ENCODE measurements at regions not wholly inside any gene's neighbourhood (a gene's known extent, or its start where the extent isn't known, plus 50 kb on each side); places are given as distances from the start of the nearest gene placed in this dataset.

- no peak for DNase-seq
Measured at GRCh38 chr1:87512431-87512830, 183.8 kb downstream of the LMO4 start.

- no peak for DNase-seq
Measured at GRCh38 chr1:87513255-87513654, 184.6 kb downstream of the LMO4 start.

GRCh38 chr1:87513966-87514660 lies 185.4 kb downstream of the LMO4 start:
- no peak for DNase-seq

GRCh38 chr1:87515781-87516180 lies 187.1 kb downstream of the LMO4 start:
- DNase-seq, result no peak

- no peak for DNase-seq
Measured at GRCh38 chr1:87518794-87519193, 190.1 kb downstream of the LMO4 start.

GRCh38 chr1:87521452-87521851 lies 192.8 kb downstream of the LMO4 start:
- DNase-seq, result no peak

GRCh38 chr1:87523466-87523865 lies 194.8 kb downstream of the LMO4 start:
- no peak for DNase-seq

GRCh38 chr1:87524021-87524754 lies 195.5 kb downstream of the LMO4 start:
- DNase-seq, result no peak

- DNase-seq, result no peak
Measured at GRCh38 chr1:87528754-87529517, 200.3 kb downstream of the LMO4 start.

GRCh38 chr1:87530042-87530807 lies 201.5 kb downstream of the LMO4 start:
- DNase-seq, result no peak

- no peak for DNase-seq
Measured at GRCh38 chr1:87535551-87535950, 206.9 kb downstream of the LMO4 start.

- DNase-seq, result no peak
Measured at GRCh38 chr1:87539147-87539546, 210.5 kb downstream of the LMO4 start.

GRCh38 chr1:87542697-87543096 lies 214.0 kb downstream of the LMO4 start:
- DNase-seq, result no peak

GRCh38 chr1:87549738-87550137 lies 221.1 kb downstream of the LMO4 start:
- DNase-seq, result no peak

GRCh38 chr1:87553511-87553910 lies 224.8 kb downstream of the LMO4 start:
- DNase-seq, result no peak

- no peak for DNase-seq
Measured at GRCh38 chr1:87555366-87555765, 226.7 kb downstream of the LMO4 start.

- no peak for DNase-seq
Measured at GRCh38 chr1:87556326-87556725, 227.6 kb downstream of the LMO4 start.

GRCh38 chr1:87558921-87559320 lies 230.2 kb downstream of the LMO4 start:
- DNase-seq, result no peak

- no peak for DNase-seq
Measured at GRCh38 chr1:87560137-87560536, 231.5 kb downstream of the LMO4 start.

GRCh38 chr1:87560601-87561360 lies 232.1 kb downstream of the LMO4 start:
- DNase-seq, result no peak

GRCh38 chr1:87563211-87563610 lies 234.5 kb downstream of the LMO4 start:
- DNase-seq, result no peak

- no peak for DNase-seq
Measured at GRCh38 chr1:87565861-87566260, 237.2 kb downstream of the LMO4 start.
